ENCODE measurements at regions not wholly inside any gene's neighbourhood (a gene's known extent, or its start where the extent isn't known, plus 50 kb on each side); places are given as distances from the start of the nearest gene placed in this dataset.

GRCh38 chr21:35792569-35793305 lies 267.6 kb downstream of the SETD4 start:
- Histone ChIP-seq H4K20me1 (ENCODE audit: insufficient read depth, low read depth, low read length) (no peaks in the 10 kb centered on the region), H3K4me1 (ENCODE audit: low read length) (no peaks in the 10 kb centered on the region), H3K79me2 (ENCODE audit: low read length) (no peaks in the 10 kb centered on the region), H3K9me2 (replicated peaks; ENCODE audit: insufficient read depth, low read length) (no peaks in the 10 kb centered on the region), H3K9me3 (ENCODE audit: low read length) (no peaks in the 10 kb centered on the region), H3K4me2 (ENCODE audit: low read depth, low read length, poor library complexity, severe bottlenecking) (no peak overlapping the region), H2AFZ (ENCODE audit: low read length) (no peak overlapping the region), H3K9ac (ENCODE audit: low read length) (no peak overlapping the region), H3K27me3 (ENCODE audit: low read length) (no peaks in the 10 kb centered on the region), H3K27ac (ENCODE audit: low read length) (no peak overlapping the region), H3K4me3 (ENCODE audit: low read length) (no peak overlapping the region), H3K36me3 (ENCODE audit: insufficient read depth, low read length) (no peaks in the 10 kb centered on the region)
- peak; percentile 30 for DNase-seq

GRCh38 chr21:35791541-35792325 lies 268.6 kb downstream of the SETD4 start:
- Histone ChIP-seq H4K20me1 (ENCODE audit: insufficient read depth, low read depth, low read length) (no peaks in the 10 kb centered on the region), H3K4me2 (ENCODE audit: low read depth, low read length, poor library complexity, severe bottlenecking) (no peak overlapping the region), H3K27ac (ENCODE audit: low read length) (no peak overlapping the region), H3K27me3 (ENCODE audit: low read length) (no peaks in the 10 kb centered on the region), H3K9me3 (ENCODE audit: low read length) (no peaks in the 10 kb centered on the region), H3K4me3 (ENCODE audit: low read length) (no peak overlapping the region), H3K9me2 (replicated peaks; ENCODE audit: insufficient read depth, low read length) (no peaks in the 10 kb centered on the region), H3K36me3 (ENCODE audit: insufficient read depth, low read length) (no peaks in the 10 kb centered on the region), H3K79me2 (ENCODE audit: low read length) (no peaks in the 10 kb centered on the region), H3K4me1 (ENCODE audit: low read length) (no peaks in the 10 kb centered on the region), H2AFZ (ENCODE audit: low read length) (no peak overlapping the region), H3K9ac (ENCODE audit: low read length) (no peak overlapping the region)
- no peak for DNase-seq

GRCh38 chr21:35783721-35784120 lies 276.6 kb downstream of the SETD4 start:
- no peaks in the 10 kb centered on the region for H3K79me2 ChIP-seq (ENCODE audit: low read length)
- H3K9me3 ChIP-seq (ENCODE audit: low read length): no peaks in the 10 kb centered on the region
- no peaks in the 10 kb centered on the region for H4K20me1 ChIP-seq (ENCODE audit: insufficient read depth, low read depth, low read length)
- no peak overlapping the region for H2AFZ ChIP-seq (ENCODE audit: low read length)
- H3K4me2 ChIP-seq (ENCODE audit: low read depth, low read length, poor library complexity, severe bottlenecking): no peak overlapping the region
- H3K36me3 ChIP-seq (ENCODE audit: insufficient read depth, low read length): no peaks in the 10 kb centered on the region
- H3K9ac ChIP-seq (ENCODE audit: low read length): no peak overlapping the region
- DNase-seq: no peak
- H3K9me2 ChIP-seq (replicated peaks; ENCODE audit: insufficient read depth, low read length): no peaks in the 10 kb centered on the region
- no peaks in the 10 kb centered on the region for H3K27me3 ChIP-seq (ENCODE audit: low read length)
- no peaks in the 10 kb centered on the region for H3K4me1 ChIP-seq (ENCODE audit: low read length)
- no peak overlapping the region for H3K27ac ChIP-seq (ENCODE audit: low read length)
- H3K4me3 ChIP-seq (ENCODE audit: low read length): no peak overlapping the region

- no peaks in the 10 kb centered on the region for H3K27me3 ChIP-seq (ENCODE audit: low read length)
- no peaks in the 10 kb centered on the region for H3K79me2 ChIP-seq (ENCODE audit: low read length)
- no peak overlapping the region for H3K4me2 ChIP-seq (ENCODE audit: low read depth, low read length, poor library complexity, severe bottlenecking)
- H3K9me2 ChIP-seq (replicated peaks; ENCODE audit: insufficient read depth, low read length): no peaks in the 10 kb centered on the region
- no peaks in the 10 kb centered on the region for H3K36me3 ChIP-seq (ENCODE audit: insufficient read depth, low read length)
- no peaks in the 10 kb centered on the region for H3K9me3 ChIP-seq (ENCODE audit: low read length)
- H3K4me1 ChIP-seq (ENCODE audit: low read length): no peaks in the 10 kb centered on the region
- no peaks in the 10 kb centered on the region for H4K20me1 ChIP-seq (ENCODE audit: insufficient read depth, low read depth, low read length)
- H2AFZ ChIP-seq (ENCODE audit: low read length): no peak overlapping the region
- H3K9ac ChIP-seq (ENCODE audit: low read length): no peak overlapping the region
- DNase-seq: no peak
- no peak overlapping the region for H3K4me3 ChIP-seq (ENCODE audit: low read length)
- no peak overlapping the region for H3K27ac ChIP-seq (ENCODE audit: low read length)
These were observed 277.7 kb downstream of the SETD4 start for GRCh38 chr21:35782667-35783066.

GRCh38 chr21:35780983-35781382 lies 279.3 kb downstream of the SETD4 start:
- Histone ChIP-seq H3K36me3 (ENCODE audit: insufficient read depth, low read length) (no peaks in the 10 kb centered on the region), H3K4me3 (ENCODE audit: low read length) (no peak overlapping the region), H3K9me3 (ENCODE audit: low read length) (no peaks in the 10 kb centered on the region), H3K27me3 (ENCODE audit: low read length) (no peaks in the 10 kb centered on the region), H4K20me1 (ENCODE audit: insufficient read depth, low read depth, low read length) (no peaks in the 10 kb centered on the region), H3K9me2 (replicated peaks; ENCODE audit: insufficient read depth, low read length) (no peaks in the 10 kb centered on the region), H3K79me2 (ENCODE audit: low read length) (no peaks in the 10 kb centered on the region), H2AFZ (ENCODE audit: low read length) (no peak overlapping the region), H3K9ac (ENCODE audit: low read length) (no peak overlapping the region), H3K4me2 (ENCODE audit: low read depth, low read length, poor library complexity, severe bottlenecking) (no peak overlapping the region), H3K4me1 (ENCODE audit: low read length) (no peaks in the 10 kb centered on the region), H3K27ac (ENCODE audit: low read length) (no peak overlapping the region)
- DNase-seq: no peak

GRCh38 chr21:35779690-35780570 lies 280.4 kb downstream of the SETD4 start:
- Histone ChIP-seq H3K9ac (ENCODE audit: low read length) (no peak overlapping the region), H3K27ac (ENCODE audit: low read length) (no peak overlapping the region), H3K9me2 (replicated peaks; ENCODE audit: insufficient read depth, low read length) (no peaks in the 10 kb centered on the region), H4K20me1 (ENCODE audit: insufficient read depth, low read depth, low read length) (no peaks in the 10 kb centered on the region), H3K27me3 (ENCODE audit: low read length) (no peaks in the 10 kb centered on the region), H2AFZ (ENCODE audit: low read length) (no peak overlapping the region), H3K9me3 (ENCODE audit: low read length) (no peaks in the 10 kb centered on the region), H3K4me2 (ENCODE audit: low read depth, low read length, poor library complexity, severe bottlenecking) (no peak overlapping the region), H3K36me3 (ENCODE audit: insufficient read depth, low read length) (no peaks in the 10 kb centered on the region), H3K79me2 (ENCODE audit: low read length) (no peaks in the 10 kb centered on the region), H3K4me3 (ENCODE audit: low read length) (no peak overlapping the region), H3K4me1 (ENCODE audit: low read length) (no peaks in the 10 kb centered on the region)
- DNase-seq: no peak

GRCh38 chr21:35779167-35779566 lies 281.2 kb downstream of the SETD4 start:
- no peak overlapping the region for H3K27ac ChIP-seq (ENCODE audit: low read length)
- no peak overlapping the region for H3K4me2 ChIP-seq (ENCODE audit: low read depth, low read length, poor library complexity, severe bottlenecking)

GRCh38 chr21:35777081-35777480 lies 283.2 kb downstream of the SETD4 start:
- no peaks in the 10 kb centered on the region for H3K79me2 ChIP-seq (ENCODE audit: low read length)
- no peak for DNase-seq
- H4K20me1 ChIP-seq (ENCODE audit: insufficient read depth, low read depth, low read length): no peaks in the 10 kb centered on the region
- no peaks in the 10 kb centered on the region for H3K27me3 ChIP-seq (ENCODE audit: low read length)
- H3K4me2 ChIP-seq (ENCODE audit: low read depth, low read length, poor library complexity, severe bottlenecking): no peak overlapping the region
- H3K9ac ChIP-seq (ENCODE audit: low read length): no peak overlapping the region
- no peak overlapping the region for H2AFZ ChIP-seq (ENCODE audit: low read length)
- H3K4me1 ChIP-seq (ENCODE audit: low read length): no peaks in the 10 kb centered on the region
- H3K9me3 ChIP-seq (ENCODE audit: low read length): no peaks in the 10 kb centered on the region
- no peak overlapping the region for H3K4me3 ChIP-seq (ENCODE audit: low read length)
- no peak overlapping the region for H3K27ac ChIP-seq (ENCODE audit: low read length)
- no peaks in the 10 kb centered on the region for H3K36me3 ChIP-seq (ENCODE audit: insufficient read depth, low read length)
- H3K9me2 ChIP-seq (replicated peaks; ENCODE audit: insufficient read depth, low read length): no peaks in the 10 kb centered on the region

More at GRCh38 chr21:35779167-35779566, 281.2 kb downstream of the SETD4 start:
- Histone ChIP-seq H3K79me2 (ENCODE audit: low read length) (no peaks in the 10 kb centered on the region), H3K9ac (ENCODE audit: low read length) (no peak overlapping the region), H4K20me1 (ENCODE audit: insufficient read depth, low read depth, low read length) (no peaks in the 10 kb centered on the region), H2AFZ (ENCODE audit: low read length) (no peak overlapping the region), H3K9me3 (ENCODE audit: low read length) (no peaks in the 10 kb centered on the region), H3K4me3 (ENCODE audit: low read length) (no peak overlapping the region), H3K4me1 (ENCODE audit: low read length) (no peaks in the 10 kb centered on the region), H3K27me3 (ENCODE audit: low read length) (no peaks in the 10 kb centered on the region), H3K9me2 (replicated peaks; ENCODE audit: insufficient read depth, low read length) (no peaks in the 10 kb centered on the region), H3K36me3 (ENCODE audit: insufficient read depth, low read length) (no peaks in the 10 kb centered on the region)
- DNase-seq: no peak
